Suprapubic skin (tissue), 4 donors: ENCODE measurements at regions not wholly inside any gene's neighbourhood (a gene's known extent, or its start where the extent isn't known, plus 50 kb on each side); places are given as distances from the start of the nearest gene placed in this dataset.

ENCODE experiments used
- POLR2A ChIP-seq, 2 donors: fragments of 450-650 bp; IDR thresholded peaks; one replicate each; pipeline ENCODE4 v1.6.1; 2017; ENCODE audit warnings: antibody characterized with exemption in 2 of 2, mild to moderate bottlenecking in 2 of 2, moderate library complexity in 2 of 2
- POLR2AphosphoS5 ChIP-seq, 3 donors: sonication (generic); formaldehyde crosslinking; IDR thresholded peaks; one replicate each; pipeline ENCODE4 v1.6.1; 2017; ENCODE audit warnings: antibody characterized with exemption in 3 of 3
- TF ChIP-seq, protein P1 (sequence below), 2 donors: fragments of 200-600 bp in 1 of 2; fragments of 450-650 bp in 1 of 2; sonication (generic) in 1 of 2; IDR thresholded peaks; one replicate each; pipeline ENCODE4 v1.5.1; 2016 to 2019; ENCODE audit warnings: antibody characterized with exemption in 2 of 2, mild to moderate bottlenecking in 1 of 2, moderate library complexity in 1 of 2

DNA sequence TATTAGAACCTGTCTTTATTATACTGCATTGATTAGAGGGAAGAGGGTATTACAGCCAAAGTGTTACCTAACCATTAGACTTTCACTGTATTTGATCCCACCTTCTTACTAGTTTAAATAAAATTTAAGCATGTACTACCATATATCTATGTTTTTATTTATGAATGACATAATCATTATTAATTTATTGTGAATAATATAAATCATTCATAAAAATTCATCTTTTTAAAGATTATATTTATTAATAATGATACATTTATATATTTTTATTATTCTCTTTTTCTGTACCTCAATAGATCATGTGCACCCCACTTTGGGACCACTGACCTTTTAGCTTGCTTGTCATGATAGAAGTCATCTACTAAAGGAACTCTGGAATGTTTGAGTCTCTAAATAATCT lies 223.5 kb upstream of the MARCKS start:
- TF ChIP-seq, protein P1, sequence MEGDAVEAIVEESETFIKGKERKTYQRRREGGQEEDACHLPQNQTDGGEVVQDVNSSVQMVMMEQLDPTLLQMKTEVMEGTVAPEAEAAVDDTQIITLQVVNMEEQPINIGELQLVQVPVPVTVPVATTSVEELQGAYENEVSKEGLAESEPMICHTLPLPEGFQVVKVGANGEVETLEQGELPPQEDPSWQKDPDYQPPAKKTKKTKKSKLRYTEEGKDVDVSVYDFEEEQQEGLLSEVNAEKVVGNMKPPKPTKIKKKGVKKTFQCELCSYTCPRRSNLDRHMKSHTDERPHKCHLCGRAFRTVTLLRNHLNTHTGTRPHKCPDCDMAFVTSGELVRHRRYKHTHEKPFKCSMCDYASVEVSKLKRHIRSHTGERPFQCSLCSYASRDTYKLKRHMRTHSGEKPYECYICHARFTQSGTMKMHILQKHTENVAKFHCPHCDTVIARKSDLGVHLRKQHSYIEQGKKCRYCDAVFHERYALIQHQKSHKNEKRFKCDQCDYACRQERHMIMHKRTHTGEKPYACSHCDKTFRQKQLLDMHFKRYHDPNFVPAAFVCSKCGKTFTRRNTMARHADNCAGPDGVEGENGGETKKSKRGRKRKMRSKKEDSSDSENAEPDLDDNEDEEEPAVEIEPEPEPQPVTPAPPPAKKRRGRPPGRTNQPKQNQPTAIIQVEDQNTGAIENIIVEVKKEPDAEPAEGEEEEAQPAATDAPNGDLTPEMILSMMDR (IDR thresholded peaks at IDR 0.05), result no peak
- TF ChIP-seq POLR2A (IDR thresholded peaks at IDR 0.05), result no peak
- no peak for TF ChIP-seq POLR2AphosphoS5 (IDR thresholded peaks at IDR 0.05)
